HG03103 (cell line): ENCODE measurements at regions not wholly inside any gene's neighbourhood (a gene's known extent, or its start where the extent isn't known, plus 50 kb on each side); places are given as distances from the start of the nearest gene placed in this dataset.
"Not testable (repeated sequence)": the region's sequence is repeated elsewhere in the genome, so short reads cannot be mapped to it uniquely, and the experiment has no call there.

ENCODE experiments used
- ATAC-seq: cut with Tn5 transposase; IDR thresholded peaks from one replicate; pipeline ENCODE4 v1.9.1; 2021; ENCODE audit warnings: low read depth; ENCODE audit not compliant: unreplicated experiment

DNA sequence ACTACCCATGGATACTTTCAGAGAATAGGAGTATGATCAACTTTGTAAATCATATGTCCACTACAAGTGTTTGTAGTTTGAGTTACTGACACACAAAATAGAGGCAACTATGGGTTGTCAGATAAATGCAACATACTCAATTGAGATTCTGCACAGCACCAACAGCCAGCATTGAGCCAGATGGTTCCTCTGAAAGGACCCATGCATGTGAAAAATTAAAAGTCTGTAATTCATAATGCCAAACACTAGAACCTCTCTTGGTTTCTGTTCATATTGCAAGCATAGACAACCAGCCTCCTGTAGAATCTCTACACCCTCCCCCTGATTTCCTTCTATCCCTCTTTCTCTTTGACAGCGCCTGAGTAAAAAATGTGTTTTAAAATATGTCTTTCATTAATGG lies 831.0 kb downstream of the C12orf50 start:
- ATAC-seq, result no peak

GRCh38 chr12:87196321-87196720 lies 832.9 kb downstream of the C12orf50 start:
- no peak for ATAC-seq

DNA sequence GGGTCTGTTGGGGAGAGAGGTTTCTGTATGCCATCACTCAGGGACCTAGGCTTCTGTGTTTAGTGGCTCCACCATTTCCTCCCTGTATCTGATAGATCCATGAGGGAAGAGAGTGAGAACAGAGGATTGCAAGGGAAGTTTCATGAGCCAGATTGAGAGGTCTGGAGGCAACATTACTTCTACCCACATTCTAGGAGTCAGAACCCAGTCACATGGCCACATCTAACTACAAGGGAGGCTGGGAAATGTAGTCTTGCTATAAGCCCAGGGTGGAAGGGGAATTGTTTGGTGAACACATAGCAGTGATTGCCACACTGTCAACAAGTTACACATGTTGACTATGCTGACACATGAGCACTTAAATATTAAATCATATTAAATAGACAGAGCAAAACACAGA lies 834.8 kb downstream of the C12orf50 start:
- ATAC-seq, result not testable (repeated sequence)

- no peak for ATAC-seq
Measured at GRCh38 chr12:87185367-87185766, 843.8 kb downstream of the C12orf50 start.

DNA sequence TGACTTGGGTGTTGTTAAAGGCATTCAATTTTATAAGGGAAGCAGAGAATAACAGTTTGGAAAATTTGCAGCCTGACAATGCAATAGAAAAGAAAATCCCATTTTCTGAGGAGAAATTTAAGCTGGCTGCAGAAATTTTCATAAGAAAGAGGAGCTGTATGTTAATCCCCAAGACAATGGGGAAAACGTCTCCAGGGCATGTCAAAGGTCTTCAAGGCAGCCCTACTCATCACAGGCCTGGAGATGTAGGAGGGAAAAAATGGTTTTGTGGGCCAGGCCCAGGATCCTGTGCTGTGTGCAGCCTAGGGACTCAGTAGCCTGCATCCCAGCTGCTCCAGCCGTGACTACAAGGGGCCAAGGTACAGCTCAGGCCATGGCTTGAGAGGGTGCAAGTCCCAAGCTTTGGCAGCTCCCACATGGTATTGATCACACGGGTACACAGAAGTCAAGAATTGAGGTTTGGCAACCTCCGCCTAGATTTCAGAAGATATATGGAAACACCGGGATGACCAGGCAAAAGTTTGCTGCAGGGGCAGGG lies 846.4 kb downstream of the C12orf50 start:
- no peak for ATAC-seq

GRCh38 chr12:87171356-87171755 lies 857.8 kb downstream of the C12orf50 start:
- no peak for ATAC-seq

GRCh38 chr12:87169010-87169409 lies 860.2 kb downstream of the C12orf50 start:
- ATAC-seq, result no peak

DNA sequence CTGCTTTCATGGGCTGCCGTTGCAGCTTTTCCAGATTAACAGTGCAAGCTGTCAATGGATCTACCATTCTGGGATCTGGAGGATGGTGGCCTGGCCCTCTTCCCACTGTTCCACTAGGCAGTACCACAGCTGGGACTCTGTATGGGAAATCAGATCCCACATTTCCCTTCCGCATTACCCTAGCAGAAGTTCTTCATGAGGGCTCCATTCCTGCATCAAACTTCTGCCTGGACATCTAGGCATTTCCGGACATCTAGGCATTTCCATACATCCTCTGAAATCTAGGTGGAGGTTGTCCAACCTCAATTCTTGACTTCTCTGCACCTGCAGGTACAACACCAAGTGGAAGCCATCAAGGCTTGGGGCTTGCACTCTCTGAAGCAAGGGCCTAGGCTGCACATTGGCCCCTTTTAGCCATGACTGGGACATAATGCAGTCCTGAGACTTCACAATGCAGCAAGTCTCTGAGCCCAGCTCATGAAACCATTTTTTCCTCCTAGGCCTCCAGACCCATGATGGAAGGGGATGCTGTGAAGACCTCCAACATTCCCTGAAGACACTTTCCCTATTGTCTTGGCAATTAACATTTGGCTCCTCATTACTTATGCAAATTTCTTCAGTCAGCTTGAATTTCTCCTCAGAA lies 863.3 kb downstream of the C12orf50 start:
- ATAC-seq, result no peak

- ATAC-seq, result no peak
Measured at GRCh38 chr12:87163122-87163521, 866.1 kb downstream of the C12orf50 start.

DNA sequence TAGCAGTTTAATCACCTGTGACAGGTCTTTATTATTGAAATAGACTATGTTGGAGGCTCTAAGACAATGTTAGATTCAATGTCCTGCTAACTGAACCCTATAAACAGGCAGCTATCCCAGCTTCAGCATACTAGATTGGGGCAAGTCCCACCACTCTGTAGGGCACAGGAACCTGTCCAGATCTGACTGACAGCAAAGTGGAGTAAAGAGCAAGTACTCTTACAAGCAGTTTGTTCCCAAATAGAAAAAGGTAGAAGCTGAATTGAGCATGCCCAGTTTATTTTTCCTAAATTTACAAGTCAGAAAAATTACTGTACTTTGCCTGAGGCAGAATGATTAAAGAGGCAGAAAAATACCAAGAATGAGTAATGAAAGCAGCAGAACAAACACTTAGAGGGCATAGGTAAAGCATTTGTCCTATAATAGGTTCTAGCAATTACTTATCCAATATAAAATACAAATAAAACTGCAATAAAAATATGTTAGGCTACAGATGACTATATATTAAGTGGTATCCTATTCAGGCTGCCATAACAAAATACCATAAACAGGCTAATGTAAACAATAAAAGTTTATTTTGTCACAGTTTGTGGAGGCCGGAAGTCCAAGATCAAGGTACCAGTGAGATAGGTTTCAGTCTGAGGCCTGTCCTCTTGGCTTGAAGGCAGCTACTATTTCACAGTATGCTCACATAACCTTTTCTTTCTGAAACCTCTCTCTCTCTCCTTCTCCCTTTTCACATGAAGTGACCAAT lies 868.2 kb downstream of the C12orf50 start:
- no peak for ATAC-seq

- no peak for ATAC-seq
Measured at GRCh38 chr12:87157791-87158190, 871.4 kb downstream of the C12orf50 start.

GRCh38 chr12:87155621-87156020 lies 873.6 kb downstream of the C12orf50 start:
- no peak for ATAC-seq

DNA sequence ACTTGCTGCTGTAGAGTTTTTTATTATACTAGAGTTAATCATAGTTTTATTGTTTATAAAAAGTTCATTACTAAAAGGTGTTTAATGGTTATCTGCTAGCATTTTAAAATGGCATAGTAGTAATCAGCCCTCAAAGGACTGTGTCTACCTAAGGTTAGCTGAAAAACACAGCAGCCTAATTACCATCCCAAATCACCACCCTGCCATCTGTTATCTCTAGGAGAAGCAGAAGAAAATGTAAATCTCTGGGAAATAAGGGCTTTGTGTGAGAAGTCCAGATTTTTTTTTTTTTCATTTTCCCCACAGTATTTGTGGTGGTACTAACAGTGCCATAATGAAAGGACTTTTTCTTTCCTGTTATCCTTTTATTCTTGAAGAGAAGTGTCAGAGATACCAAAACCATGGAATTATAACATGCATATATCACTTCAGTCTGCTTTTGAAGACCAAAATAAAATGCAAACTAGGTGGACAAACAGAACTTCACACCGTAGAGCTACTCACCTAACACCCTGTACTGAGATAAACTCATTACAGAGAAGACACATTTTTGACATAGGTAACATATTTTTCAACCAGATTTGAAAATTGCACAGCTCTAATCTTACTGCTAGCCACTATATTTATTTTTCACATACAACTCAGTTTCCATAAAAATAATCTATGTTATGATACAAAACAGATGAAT lies 876.2 kb downstream of the C12orf50 start:
- ATAC-seq, result no peak

- no peak for ATAC-seq
Measured at GRCh38 chr12:87152075-87152474, 877.1 kb downstream of the C12orf50 start.

- ATAC-seq, result no peak
Measured at GRCh38 chr12:87150969-87151662, 878.1 kb downstream of the C12orf50 start.

GRCh38 chr12:87142342-87142741 lies 886.2 kb upstream of the MGAT4C start:
- no peak for ATAC-seq

DNA sequence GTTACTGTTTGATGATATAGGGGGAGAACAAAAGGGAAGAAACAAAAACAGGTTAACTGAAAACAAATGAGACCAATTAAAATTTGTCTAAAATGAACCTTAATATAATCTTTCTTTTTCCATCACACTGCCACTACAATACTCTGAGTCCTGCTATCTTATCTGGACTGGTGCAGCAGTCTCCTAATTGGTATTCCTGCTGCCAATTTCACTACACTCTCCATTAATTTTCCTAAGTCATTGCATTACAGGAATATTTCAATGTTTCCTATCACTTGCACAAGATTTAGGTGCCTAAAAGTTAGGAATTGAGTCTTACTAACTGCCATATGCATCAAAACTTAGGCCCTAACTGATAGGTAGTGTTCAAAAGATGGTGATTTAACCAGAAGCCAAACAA lies 884.9 kb upstream of the MGAT4C start:
- no peak for ATAC-seq

- no peak for ATAC-seq
Measured at GRCh38 chr12:87140262-87140661, 884.1 kb upstream of the MGAT4C start.

DNA sequence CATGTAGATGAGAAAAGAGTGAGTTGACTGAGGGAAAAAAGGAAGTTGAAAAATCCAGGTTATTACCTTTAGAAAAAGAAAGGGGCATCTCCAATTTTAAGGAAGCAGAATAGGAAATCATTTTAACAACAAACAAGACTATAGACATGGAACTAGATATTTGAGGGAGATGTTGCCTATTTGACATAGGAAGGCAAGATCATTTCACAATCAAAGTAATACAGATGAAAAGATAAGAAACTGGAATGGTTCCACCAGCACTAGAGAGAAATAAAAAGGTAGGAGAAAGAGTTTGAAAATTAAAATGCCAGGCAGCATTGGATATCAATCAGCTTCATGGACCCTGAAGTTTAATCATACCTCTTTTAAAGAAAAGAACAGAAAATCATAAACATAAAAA lies 881.0 kb upstream of the MGAT4C start:
- ATAC-seq, result no peak

DNA sequence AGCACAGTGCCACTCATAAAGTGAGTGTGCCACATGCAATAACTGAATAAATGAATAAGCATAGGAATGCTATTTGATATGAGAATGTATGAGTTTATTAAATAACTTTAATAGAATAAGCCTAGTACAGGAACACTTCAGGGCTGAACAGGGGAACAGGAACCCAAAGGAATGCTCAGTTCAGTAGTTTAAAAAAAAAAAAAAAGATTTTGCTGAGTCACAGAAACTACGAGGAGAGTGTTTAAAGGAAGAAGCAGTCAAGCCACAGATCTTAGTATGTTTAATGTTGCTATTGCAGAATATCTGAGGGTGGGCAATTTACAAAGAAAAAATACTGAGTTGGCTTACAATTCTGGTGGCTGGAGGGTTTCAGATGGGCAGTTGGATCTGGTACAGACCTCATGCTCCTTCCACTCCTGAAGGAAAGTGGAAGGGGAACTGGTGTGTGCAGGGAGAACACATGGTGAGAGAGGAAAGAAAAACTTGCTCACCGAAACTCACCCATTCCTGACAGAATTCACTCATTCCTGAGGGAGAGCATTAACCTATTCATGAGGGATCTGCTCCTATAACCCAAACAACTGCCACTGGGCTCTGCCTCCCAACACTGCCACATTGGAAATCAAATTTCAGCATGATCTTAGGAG lies 880.3 kb upstream of the MGAT4C start:
- ATAC-seq, result no peak
